ENCODE measurements at regions not wholly inside any gene's neighbourhood (a gene's known extent, or its start where the extent isn't known, plus 50 kb on each side); places are given as distances from the start of the nearest gene placed in this dataset.

DNA sequence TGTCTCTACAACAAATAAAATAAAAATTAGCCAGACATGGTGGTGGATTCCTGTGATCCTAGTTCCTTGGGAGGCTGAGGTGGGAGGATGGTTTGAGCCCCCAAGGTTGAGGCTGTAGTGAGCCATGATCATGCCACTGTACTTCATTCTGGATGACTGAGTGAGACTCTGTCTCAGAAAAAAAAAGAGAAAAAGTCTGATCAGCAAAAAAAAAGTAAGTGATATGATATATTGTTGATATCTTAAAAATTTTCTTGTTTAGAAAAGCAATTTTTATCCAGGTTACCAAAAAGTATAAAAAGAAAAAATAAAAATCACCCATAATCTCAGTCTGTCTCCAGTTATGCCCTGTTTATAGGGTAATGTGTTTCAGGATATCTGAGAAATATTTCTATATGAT is 251.4 kb downstream of the OTOL1 start:
- H3K4me3 ChIP-seq (ENCODE audit: low read length) = no peak overlapping the region
- no peaks in the 10 kb centered on the region for H3K4me1 ChIP-seq (ENCODE audit: insufficient read depth, low read length)
- Mint-ChIP-seq H3K4me3 (no peak overlapping the region), H3K4me1 (ENCODE audit: low read depth) (no peaks in the 10 kb centered on the region), H3K27ac (no peak overlapping the region), H3K9me3 (no peaks in the 10 kb centered on the region), H3K36me3 (ENCODE audit: low read depth) (no peaks in the 10 kb centered on the region), H3K27me3 (no peaks in the 10 kb centered on the region)
- no peaks in the 10 kb centered on the region for H3K36me3 ChIP-seq (ENCODE audit: insufficient read depth, low read length)
- ChIA-PET CTCF (no interaction called here), POLR2A (no interaction called here)
- no peaks in the 10 kb centered on the region for H3K9me3 ChIP-seq (ENCODE audit: control insufficient read depth in 1 of 2, insufficient read depth in 1 of 2, low read length in 2 of 2)
- TF ChIP-seq, protein P1, sequence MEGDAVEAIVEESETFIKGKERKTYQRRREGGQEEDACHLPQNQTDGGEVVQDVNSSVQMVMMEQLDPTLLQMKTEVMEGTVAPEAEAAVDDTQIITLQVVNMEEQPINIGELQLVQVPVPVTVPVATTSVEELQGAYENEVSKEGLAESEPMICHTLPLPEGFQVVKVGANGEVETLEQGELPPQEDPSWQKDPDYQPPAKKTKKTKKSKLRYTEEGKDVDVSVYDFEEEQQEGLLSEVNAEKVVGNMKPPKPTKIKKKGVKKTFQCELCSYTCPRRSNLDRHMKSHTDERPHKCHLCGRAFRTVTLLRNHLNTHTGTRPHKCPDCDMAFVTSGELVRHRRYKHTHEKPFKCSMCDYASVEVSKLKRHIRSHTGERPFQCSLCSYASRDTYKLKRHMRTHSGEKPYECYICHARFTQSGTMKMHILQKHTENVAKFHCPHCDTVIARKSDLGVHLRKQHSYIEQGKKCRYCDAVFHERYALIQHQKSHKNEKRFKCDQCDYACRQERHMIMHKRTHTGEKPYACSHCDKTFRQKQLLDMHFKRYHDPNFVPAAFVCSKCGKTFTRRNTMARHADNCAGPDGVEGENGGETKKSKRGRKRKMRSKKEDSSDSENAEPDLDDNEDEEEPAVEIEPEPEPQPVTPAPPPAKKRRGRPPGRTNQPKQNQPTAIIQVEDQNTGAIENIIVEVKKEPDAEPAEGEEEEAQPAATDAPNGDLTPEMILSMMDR (IDR thresholded peaks at IDR 0.05) = no peak
- intact Hi-C loops (cut with DNase I, micrococcal nuclease) = no loop called here
- H3K27ac ChIP-seq (ENCODE audit: low read depth in 1 of 2, low read length in 2 of 2) = no peak overlapping the region
- no peak for ATAC-seq (ENCODE audit: poor library complexity)
- no peaks in the 10 kb centered on the region for H3K27me3 ChIP-seq (ENCODE audit: control insufficient read depth in 1 of 2, insufficient read depth in 2 of 2, low read length in 2 of 2)
- no peak for DNase-seq

DNA sequence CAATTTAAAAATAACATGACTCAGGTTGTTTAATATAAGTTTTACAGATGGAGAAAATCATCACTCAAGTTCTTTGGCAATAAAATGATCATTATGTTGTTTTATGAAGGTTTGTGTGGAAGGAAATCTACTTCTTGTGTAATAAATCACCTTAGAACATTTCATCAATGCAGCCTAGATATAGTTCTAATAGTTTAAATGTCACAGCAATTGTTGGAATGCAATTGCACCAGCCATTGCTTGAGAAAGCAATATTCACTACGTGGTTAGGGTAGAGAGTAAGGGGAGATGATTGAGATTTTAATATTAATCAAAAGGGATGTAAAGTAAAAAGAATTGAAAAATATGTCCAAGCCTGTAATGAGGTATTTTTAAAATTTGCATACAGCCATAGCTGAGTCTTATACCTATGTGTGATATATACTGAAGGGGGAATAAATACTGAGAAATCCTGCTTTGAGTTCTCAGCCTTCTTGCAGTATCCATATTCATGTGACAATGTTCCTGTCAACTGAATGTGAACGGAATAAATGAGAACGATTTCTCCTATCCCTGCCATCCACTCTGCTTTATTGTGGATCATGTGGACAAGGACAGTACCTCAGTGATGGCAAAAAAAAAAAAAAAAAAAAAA is 257.9 kb downstream of the OTOL1 start:
- H3K4me3 ChIP-seq (ENCODE audit: low read length) = no peak overlapping the region
- ATAC-seq (ENCODE audit: poor library complexity) = no peak
- intact Hi-C loops (cut with DNase I, micrococcal nuclease) = no loop called here
- no peak for DNase-seq
- TF ChIP-seq, protein P1 (IDR thresholded peaks at IDR 0.05) = no peak
- ChIA-PET POLR2A (no interaction called here), CTCF (no interaction called here)
- H3K27ac ChIP-seq (ENCODE audit: low read depth in 1 of 2, low read length in 2 of 2) = no peak overlapping the region
- H3K27ac Mint-ChIP-seq = no peak overlapping the region
- H3K27me3 Mint-ChIP-seq = no peaks in the 10 kb centered on the region
- no peaks in the 10 kb centered on the region for H3K27me3 ChIP-seq (ENCODE audit: control insufficient read depth in 1 of 2, insufficient read depth in 2 of 2, low read length in 2 of 2)
- no peaks in the 10 kb centered on the region for H3K36me3 Mint-ChIP-seq (ENCODE audit: low read depth)
- H3K4me3 Mint-ChIP-seq = no peak overlapping the region
- H3K36me3 ChIP-seq (ENCODE audit: insufficient read depth, low read length) = no peaks in the 10 kb centered on the region
- no peaks in the 10 kb centered on the region for H3K9me3 ChIP-seq (ENCODE audit: control insufficient read depth in 1 of 2, insufficient read depth in 1 of 2, low read length in 2 of 2)
- no peaks in the 10 kb centered on the region for H3K9me3 Mint-ChIP-seq
- H3K4me1 ChIP-seq (ENCODE audit: insufficient read depth, low read length) = no peaks in the 10 kb centered on the region
- H3K4me1 Mint-ChIP-seq (ENCODE audit: low read depth) = no peaks in the 10 kb centered on the region

DNA sequence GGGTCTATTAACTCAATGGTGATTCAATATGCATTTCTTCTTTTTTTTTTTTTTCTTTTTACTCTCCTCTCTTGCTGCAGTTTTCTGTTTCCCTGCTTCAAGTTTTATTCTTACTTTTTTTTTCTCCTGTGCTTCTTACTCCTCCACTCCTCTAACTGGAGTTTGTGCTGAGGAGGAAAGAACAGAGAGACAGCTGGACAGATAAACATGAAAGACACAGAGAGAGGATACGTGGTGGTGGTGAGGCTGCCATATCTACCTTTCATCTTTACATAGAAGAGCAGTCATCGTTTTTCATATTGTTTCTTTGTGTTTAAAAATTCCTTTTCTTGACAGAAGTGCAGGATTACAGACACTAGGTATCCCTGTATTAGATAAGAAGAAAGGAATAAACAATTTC is 262.8 kb downstream of the OTOL1 start:
- Histone ChIP-seq H3K27me3 (ENCODE audit: control insufficient read depth in 1 of 2, insufficient read depth in 2 of 2, low read length in 2 of 2) (no peaks in the 10 kb centered on the region), H3K9me3 (ENCODE audit: control insufficient read depth in 1 of 2, insufficient read depth in 1 of 2, low read length in 2 of 2) (no peaks in the 10 kb centered on the region), H3K27ac (ENCODE audit: low read depth in 1 of 2, low read length in 2 of 2) (no peak overlapping the region), H3K4me3 (ENCODE audit: low read length) (no peak overlapping the region), H3K4me1 (ENCODE audit: insufficient read depth, low read length) (no peaks in the 10 kb centered on the region), H3K36me3 (ENCODE audit: insufficient read depth, low read length) (no peaks in the 10 kb centered on the region)
- H3K4me3 Mint-ChIP-seq = no peak overlapping the region
- no peaks in the 10 kb centered on the region for H3K4me1 Mint-ChIP-seq (ENCODE audit: low read depth)
- intact Hi-C loops (cut with DNase I, micrococcal nuclease) = no loop called here
- no peak for ATAC-seq (ENCODE audit: poor library complexity)
- ChIA-PET CTCF (no interaction called here), POLR2A (no interaction called here)
- H3K27me3 Mint-ChIP-seq = no peaks in the 10 kb centered on the region
- H3K36me3 Mint-ChIP-seq (ENCODE audit: low read depth) = no peaks in the 10 kb centered on the region
- DNase-seq = no peak
- H3K27ac Mint-ChIP-seq = no peak overlapping the region
- TF ChIP-seq, protein P1 (IDR thresholded peaks at IDR 0.05) = no peak
- peaks cover 2% of the 10 kb centered on the region for H3K9me3 Mint-ChIP-seq

Data from CD4-positive, alpha-beta T cell (primary cell).